ENCODE measurements at regions not wholly inside any gene's neighbourhood (a gene's known extent, or its start where the extent isn't known, plus 50 kb on each side); places are given as distances from the start of the nearest gene placed in this dataset.

DNA sequence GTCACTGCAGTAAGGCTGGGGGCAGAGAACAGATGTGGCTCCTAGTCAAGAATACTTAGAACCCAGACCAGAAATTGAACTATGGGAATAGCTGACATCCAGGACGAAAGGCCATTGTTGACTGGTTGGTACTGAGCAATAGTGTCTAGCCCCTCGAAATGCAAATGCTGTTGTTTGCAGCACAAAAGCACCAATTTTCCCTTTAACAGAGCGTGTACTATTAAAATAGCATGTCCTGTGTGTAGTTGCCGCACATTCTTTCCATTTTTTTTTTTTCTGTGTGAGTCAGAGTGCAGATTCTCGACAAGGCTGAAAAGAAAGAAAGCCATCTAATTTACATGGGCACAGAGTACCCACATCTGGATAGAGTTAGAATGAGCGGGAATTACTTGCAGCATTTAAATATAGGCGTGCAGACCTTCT, 302.4 kb downstream of the PTEN start:
- no peak for DNase-seq (ENCODE audit: low read depth, low spot score)

DNA sequence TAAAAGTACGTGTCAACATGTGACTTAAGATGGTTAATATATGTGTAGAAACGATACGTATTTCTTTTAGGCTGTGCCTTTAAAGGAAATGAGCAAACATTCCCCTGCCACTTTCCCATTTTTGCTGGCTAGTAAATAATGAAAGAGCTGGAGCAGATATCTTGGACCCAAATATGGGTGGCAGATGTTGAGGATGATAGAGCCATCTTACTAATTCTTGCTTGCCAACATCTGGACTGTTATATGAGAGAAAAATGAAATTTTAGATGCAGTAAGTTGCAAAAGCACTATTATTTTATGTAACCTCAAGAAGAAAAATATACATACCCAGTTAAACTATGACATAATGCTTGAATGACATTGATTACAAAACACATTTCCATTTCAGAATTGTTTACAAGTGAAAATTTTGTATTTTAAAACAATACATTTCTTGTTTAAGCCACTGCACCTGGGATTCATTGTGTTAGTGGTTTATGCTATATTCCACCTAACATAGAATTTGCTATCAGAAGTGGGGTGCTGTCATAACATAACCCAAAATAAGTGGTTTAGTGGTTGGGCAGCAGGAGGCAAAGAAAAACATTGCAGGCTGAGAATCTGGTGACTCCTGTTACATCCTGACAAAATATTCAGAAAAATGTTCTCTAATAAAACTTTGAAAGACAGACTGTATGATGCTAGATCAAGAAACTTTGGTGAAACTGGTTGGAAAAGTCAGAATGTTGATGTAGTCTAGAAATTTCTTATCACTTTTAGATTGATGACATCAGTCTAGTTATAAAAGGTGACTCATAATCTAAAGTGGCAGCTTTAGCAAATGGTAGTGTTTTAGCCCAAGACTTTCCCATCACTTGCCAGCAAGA, 305.0 kb downstream of the PTEN start:
- DNase-seq (ENCODE audit: low read depth, low spot score): no peak

DNA sequence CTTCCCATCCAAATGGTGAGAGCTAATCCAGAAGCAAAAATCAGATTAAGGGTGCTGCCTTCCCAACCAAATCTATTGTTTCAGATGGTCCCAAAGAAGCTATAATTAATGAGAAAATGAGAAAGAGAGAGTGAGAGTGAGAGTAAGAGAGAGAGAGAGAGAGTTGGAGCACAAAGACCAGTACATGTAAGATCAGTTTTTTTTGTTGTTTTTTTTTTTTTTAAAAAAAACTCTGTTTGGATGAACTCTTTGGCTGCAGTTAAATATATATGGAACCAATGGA, 305.6 kb downstream of the PTEN start:
- DNase-seq (ENCODE audit: low read depth, low spot score): no peak

DNA sequence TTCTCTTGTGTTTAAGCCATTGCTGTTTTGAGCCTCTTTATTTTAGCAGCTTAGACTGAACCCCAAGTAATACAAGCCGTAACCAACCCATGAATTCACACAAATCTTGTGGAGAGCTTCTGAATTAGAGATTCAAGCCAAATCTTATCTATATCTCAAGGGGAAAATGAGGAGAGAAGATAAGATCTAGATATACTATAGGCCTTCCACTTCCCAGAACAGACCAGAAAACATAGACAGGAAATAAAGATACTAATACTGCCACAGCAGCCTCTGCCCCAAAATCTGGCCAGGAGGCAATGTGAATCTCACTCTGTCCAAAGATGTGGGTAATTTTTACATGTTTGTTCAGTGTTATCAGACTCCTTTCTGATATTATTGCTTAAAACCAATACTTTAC, 307.2 kb downstream of the PTEN start:
- DNase-seq (ENCODE audit: low read depth, low spot score): no peak

DNA sequence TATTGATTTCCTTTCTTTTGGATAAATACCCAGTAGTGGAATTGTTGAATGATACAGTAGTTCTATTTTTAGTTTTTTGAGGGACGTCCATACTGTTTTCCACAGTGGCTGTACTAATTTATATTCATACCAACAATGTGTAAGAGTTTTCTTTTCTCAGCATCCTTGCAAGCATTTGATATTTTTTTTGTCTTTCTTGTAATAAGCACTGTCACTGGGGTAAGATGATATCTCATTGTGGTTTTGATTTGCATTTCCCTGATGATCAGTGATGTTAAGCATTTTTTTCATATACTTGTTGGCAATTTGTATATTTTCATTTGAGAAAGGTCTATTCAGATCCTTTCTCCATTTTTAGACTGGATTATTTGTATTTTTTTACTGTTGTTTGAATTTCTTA, 308.7 kb downstream of the PTEN start:
- no peak for DNase-seq (ENCODE audit: low read depth, low spot score)

DNA sequence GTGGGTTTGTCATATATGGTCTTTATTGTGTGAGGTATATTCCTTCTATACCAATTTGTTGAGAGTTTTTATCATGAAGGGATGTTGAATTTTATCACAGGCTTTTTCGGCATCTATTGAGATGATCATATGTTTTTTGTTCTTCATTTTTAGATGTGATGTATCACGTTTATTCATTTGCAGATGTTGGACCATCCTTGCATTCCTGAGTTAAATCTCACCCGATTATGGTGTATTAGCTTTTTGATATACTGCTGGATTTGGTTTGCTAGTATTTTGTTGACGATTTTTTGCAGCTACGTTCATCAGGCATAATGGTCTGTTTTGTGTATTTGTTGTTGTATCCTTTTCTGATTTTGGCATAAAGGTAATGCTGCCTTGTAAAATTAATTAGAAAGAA, 311.0 kb downstream of the PTEN start:
- no peak for DNase-seq (ENCODE audit: low read depth, low spot score)

DNA sequence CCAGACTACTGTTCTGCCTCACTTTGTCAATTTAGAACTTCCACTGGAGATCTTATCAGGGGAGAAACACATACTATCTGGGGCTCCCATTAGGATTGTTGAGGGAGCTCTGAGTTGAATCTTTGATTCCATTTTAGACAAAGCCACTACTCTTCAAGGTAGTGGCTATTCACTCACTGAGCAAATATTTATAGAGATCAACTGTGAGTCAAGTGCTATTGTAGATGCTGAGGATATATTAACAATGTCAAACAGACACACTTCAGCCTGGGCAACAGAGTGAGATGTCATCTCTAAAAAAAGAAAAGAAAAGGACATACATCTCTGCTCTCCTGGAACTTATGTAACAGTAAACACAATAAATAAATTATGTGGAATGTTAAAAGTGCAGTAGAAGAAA, 315.3 kb downstream of the PTEN start:
- no peak for DNase-seq (ENCODE audit: low read depth, low spot score)

DNA sequence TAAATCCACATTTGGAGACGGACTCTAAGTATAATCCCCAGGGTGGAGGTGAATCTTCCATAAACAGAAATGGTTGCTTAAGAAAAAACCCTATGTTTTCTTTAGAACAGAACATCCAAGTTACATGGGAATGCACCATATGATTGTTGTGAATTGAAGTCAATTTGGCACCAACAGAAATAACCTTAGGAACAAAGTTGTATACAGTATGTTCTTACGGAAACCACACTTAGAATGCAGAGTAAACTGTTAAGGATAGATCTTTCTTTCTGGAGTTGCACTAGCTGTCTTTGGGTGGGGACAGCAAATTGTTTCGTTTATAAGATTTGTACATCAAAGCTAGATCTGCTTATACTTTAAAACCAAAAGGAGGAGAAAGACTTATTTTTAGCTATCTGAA, 316.4 kb downstream of the PTEN start:
- DNase-seq (ENCODE audit: low read depth, low spot score): no peak

DNA sequence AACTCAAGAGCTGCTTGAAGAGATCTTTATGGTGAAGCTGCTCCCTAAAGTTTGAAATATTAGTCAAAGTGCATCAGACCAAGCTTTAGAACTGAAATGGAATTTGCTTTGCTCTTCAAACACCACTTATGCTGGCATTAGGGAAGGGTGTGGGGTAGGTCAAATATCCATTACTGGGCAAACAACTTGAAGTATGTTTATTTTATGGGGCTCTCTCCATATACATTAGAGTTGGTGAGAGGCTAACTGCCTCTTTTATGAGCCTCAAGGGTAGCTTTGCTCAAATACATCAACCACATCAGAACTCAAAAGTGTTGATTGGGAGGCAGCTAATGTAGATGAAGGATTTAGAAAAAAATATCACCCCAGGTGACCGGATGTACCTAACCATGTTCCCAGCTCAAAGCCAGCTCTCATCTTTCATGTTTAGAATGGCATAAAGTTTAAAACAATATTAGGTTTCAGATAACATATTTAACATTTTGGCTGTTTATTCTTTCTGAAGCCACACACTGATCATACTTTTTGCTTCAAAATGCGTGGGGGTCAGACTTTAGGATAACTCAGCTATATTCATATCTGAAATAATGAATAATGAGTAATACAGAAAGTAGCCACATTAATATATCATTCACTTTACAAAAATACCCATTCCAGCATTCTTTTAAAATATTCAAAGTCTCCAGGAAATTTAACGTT, 318.6 kb downstream of the PTEN start:
- DNase-seq (ENCODE audit: low read depth, low spot score): no peak

DNA sequence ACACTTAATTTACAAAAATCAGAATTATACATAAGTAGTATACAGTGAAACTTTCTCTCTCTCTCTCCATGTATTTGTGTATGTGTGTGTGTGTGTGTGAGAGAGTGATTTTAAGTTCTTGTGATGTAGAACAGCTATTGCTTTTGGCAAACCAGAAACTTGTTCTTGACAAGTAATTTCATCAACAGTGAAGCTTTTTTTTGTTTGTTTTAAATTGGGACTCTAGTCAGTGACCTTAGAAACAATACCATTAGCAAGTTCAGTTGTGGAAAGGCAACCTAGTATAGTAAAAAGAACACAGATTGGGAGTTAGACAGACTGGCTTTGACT, 319.1 kb downstream of the PTEN start:
- no peak for DNase-seq (ENCODE audit: low read depth, low spot score)

DNA sequence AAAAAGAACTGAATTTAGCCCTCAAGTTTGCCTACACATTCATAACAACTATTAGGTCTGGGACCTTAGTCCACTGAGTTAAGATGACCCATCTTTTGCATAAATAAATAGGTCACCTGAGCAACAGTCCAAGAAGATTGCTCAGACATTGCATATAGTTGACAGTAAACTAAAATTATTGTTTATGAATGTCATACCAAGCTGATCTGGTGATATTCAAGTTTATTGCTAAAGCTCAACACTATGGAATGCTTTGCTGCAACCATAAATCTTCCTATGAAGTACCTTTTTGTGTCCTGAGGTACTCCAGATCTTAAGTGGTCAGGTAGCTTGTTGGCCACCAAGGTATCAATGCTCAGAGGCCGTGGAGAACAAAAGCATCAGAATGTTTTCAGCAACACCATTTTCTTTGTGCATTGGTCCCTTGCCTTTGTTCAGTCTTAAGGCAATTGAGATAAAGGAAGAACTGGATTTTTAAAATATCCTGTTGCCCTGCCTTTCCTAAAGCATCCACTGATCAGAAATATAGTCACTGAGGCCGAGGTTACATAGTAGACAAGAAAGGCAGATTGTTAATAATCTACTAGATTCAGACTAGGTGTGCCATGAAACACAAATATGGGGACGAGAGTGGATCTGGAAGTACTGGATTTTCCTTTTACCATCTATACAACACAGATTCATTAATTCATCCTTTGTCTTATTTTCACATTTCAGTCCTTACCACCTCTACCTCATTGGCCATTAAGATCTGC, 321.3 kb downstream of the PTEN start:
- DNase-seq (ENCODE audit: low read depth, low spot score): no peak

DNA sequence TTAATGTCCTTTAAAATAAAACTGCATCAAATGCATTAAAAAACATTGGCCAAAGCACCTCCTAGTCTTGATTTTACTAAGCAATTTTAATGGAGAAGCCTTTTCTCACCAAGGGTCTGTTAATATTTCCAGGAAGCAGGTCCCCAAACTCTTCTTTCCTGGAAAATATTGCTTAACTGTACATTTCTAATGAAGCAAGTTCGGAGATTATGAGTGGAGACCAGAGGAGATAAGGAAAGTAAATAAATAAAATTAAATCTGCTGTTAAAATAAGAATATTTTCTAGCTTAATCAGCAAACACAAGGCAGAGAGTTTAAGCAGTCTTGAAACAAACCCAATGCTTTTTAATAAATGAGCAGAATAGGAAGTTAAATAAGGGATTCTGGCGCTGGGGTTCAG, 322.4 kb downstream of the PTEN start:
- DNase-seq (ENCODE audit: low read depth, low spot score): no peak

DNA sequence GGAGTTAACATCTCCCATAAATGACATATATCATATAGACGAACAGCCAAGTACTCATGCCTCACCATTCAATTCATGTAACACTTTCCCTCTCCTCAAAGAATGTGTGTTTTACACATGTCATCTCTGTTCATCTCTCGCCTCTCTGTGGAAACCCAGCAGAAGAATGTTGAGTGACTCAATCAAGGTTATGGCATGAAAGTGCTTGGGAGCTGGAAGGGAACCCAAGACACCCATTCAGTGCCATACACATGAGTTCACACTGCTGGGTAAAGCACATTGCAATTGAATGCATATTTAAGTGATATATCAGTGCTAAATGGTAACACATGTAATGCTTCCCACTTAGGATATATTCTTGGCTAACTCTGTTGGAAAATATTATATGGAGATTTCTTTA, 322.9 kb downstream of the PTEN start:
- no peak for DNase-seq (ENCODE audit: low read depth, low spot score)

DNA sequence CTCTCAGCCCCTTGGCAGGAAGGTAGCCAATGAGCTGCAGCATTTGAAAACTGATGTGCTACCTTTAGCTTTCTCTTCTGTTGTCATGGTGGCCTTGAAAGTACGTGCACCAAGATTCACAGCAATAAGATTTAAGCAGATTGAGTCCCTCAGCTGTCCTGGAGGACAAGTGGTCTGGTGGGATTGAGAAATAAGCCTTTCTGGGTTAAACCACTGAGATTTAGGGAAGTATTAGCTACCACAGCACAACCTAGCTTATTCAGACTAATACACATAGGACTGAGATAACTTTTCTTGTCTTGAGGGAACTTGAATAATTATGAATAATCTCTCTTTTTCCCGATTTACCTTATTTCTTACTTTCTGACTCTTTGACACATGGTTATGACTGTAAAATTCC, 324.0 kb downstream of the PTEN start:
- DNase-seq (ENCODE audit: low read depth, low spot score): no peak

DNA sequence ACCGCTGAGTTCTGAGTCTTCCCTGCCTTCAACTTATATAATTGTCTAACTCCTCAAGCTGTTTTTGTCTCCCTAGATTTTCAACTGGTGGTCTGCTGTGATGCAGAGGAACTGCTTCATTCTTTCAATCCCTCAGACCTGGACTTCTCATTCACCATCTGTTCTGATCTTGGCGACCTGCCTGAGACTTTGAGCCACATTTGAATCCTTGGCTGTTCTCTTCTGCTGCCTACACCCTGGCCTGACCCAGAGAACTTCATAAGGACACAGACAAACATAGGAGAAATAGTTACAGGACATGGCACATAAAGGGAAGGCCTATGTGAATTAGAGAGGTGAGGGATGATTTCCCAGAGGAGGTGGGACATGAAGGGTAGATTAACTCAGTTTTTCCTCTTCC, 326.7 kb downstream of the PTEN start:
- no peak for DNase-seq (ENCODE audit: low read depth, low spot score)

DNA sequence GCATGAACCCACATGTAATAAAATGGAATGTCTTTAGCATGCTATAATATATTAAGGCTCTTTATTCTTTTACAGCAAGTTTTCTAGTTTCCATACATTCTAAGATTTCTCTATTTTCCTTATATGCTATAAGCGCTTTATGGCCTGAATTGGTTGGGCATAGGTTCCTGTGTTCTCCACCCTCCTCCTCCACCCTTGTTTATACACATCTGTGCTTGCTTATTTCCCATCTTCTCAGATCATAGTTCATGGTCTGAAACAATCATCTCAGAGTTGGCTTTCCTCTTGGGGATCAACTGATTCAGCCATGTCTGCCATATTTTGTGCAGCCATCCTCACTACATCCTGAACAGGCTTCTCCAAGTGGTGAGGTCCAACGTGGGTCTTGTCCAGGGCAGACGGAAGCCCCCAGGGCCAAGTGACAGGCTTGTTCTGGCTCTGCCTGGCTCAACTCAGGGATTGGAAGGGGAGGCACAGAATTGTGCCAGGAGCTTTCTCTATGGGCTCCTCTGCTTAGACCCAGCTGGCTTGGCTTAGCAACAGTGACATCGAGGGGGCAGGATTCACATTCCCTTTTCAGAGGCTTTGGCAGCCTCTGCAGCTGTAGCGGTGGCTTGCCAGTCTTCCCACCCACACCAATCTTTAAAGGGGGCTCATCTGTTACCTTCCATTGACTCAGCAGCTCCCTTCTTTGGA, 327.3 kb downstream of the PTEN start:
- DNase-seq (ENCODE audit: low read depth, low spot score): no peak

DNA sequence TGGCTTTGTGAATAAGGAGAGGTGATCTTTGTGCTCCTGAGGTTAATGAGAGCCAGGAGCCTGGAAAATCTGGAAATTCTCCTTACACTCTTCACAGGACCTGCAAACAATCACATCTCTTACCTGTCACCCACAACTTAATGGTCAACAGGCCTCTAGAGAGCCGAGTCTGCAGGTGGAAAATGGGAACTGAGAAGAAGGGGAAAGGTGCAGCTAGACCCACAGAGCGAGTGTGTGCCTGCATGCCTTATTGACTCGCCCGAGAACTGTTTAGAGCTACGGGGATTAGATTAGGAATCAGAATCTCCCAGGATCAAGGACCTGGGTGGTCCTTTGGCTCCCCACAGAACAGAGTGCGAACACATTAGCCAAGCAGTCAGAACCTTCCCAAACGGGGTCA, 329.6 kb downstream of the PTEN start:
- DNase-seq (ENCODE audit: low read depth, low spot score): no peak

DNA sequence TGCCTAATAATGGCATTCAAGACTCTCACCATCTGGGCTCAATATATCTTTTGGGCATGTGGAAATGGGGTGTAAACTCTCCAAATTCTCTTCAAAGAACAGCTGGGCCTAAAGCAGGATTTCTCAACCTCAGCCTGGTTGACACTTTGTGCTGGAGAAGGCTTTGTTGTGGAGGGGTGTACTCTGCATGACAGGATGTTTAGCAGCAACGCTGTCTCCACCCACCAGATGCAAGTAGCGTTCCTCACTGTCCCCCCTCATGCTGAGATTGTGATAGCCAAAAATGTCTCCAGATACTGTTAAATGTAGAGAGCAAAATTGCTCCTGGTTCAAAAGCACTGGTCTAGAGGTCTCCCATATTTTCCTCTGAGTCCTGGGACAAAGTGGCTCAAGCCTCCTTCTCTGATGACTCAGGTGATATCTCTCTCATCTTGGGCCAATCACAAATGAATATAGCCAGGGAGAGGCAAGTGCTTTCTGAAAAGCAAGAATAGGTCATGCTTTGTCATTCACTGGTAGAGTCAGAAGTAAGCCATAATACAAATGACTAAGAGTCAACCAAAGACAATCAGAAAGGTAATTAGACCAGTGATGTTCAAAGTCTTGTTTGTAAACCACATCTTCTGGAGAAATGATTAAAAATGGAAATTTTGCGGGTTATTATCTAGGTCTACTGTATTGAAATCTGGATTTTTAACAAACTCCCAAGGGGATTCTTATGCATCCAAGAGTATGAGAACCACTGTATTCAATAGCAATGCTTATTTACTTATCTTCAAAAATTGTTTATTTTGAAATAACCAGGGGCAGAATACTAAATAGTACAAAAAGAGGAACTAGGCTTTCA, 330.8 kb downstream of the PTEN start:
- no peak for DNase-seq (ENCODE audit: low read depth, low spot score)

DNA sequence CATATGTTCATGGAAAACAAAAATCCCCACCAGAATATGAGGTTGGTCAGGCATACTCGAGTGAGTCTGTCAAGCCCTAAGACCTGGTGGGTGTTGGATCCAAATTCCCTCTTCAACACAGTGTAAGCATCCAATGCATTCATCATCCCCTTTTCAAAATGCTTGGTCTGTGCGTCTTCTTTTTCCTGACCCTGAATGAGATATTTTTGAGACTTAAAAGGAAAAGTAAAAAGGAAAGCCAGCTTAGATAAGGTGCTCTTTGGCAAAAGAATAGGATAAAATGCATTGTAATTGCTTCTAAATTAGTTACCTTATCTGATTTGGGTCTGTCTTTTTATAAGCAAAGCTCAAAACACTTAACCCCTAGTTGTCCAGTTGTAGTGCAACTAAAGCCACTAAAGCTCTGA, 331.5 kb downstream of the PTEN start:
- no peak for DNase-seq (ENCODE audit: low read depth, low spot score)

DNA sequence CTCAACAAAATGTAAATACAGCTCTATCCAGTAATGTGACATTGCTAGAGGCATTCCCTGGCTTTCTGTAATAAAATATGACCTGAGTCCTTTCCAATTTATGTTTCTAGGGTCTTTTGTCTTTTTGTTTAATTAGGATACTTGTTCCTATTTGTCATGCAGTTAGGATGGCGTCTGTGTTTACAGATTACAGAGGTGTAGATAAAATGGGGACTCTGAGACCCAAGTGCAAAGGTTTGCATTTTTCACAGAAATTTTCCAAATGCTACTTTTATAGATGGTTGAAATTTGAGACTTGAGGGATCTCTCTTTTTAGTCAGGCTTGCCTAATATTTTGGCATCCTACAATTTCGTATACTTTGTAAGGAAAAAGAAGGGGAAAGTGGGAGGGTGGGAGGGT, 332.4 kb downstream of the PTEN start:
- no peak for DNase-seq (ENCODE audit: low read depth, low spot score)

DNA sequence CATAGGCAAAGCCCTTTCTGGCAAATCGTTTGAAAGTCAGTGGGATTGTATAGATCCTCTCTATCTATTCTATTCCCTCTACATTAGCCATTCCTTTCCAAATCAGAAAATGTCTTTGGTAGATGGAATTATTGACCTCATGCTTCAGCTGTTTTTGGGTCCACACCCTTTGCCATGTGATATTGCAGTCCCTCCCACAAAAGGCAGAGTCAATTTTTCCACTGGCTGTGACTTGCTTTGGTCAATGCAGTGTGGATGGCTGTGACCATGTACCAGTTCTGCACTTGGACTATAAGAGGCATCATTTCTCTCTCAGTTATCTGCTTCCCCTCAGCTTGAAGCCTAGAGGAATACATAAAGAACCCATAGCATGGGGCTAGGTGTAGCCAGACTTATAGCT, 332.9 kb downstream of the PTEN start:
- DNase-seq (ENCODE audit: low read depth, low spot score): no peak

Data from brain pericyte (primary cell).